ENCODE measurements at regions not wholly inside any gene's neighbourhood (a gene's known extent, or its start where the extent isn't known, plus 50 kb on each side); places are given as distances from the start of the nearest gene placed in this dataset.

GRCh38 chr6:81214414-81215091 is 537.9 kb downstream of the TENT5A start:
- Histone ChIP-seq H3K9ac (ENCODE audit: low read length) (no peak overlapping the region), H3K79me2 (ENCODE audit: insufficient read depth, low read length) (no peaks in the 10 kb centered on the region), H3K9me2 (ENCODE audit: insufficient read depth) (no peaks in the 10 kb centered on the region), H2AFZ (ENCODE audit: low read depth, low read length, poor library complexity, severe bottlenecking) (no peak overlapping the region), H3K4me1 (ENCODE audit: control insufficient read depth in 1 of 2, insufficient read depth in 2 of 2, low read length in 2 of 2) (no peaks in the 10 kb centered on the region), H3K27me3 (ENCODE audit: insufficient read depth, low read length) (no peaks in the 10 kb centered on the region), H3K27ac (ENCODE audit: low read depth, low read length) (no peak overlapping the region), H3K4me3 (replicated peaks in 1 of 2; ENCODE audit: low read depth in 1 of 2, low read length in 2 of 2) (no peak overlapping the region), H4K20me1 (ENCODE audit: insufficient read depth) (no peaks in the 10 kb centered on the region), H3K4me2 (ENCODE audit: low read length) (no peak overlapping the region), H3K36me3 (ENCODE audit: control insufficient read depth in 1 of 2, insufficient read depth in 2 of 2, low read length in 2 of 2) (no peaks in the 10 kb centered on the region), H3K9me3 (ENCODE audit: control insufficient read depth in 1 of 2, insufficient read depth in 1 of 2, low read depth in 1 of 2, low read length in 2 of 2) (no peaks in the 10 kb centered on the region)
- TF ChIP-seq ATF3 (IDR thresholded peaks at IDR 0.05) = no peak
- no peak for TF ChIP-seq RAD21 (IDR thresholded peaks at IDR 0.05; ENCODE audit: low read depth)
- no peak for TF ChIP-seq SRF (IDR thresholded peaks at IDR 0.05; ENCODE audit: low read depth)
- no peak for TF ChIP-seq TCF7L2 (IDR thresholded peaks at IDR 0.05; ENCODE audit: borderline replicate concordance, extremely low read depth, insufficient read depth, insufficient read length)
- TF ChIP-seq EZH2 (IDR thresholded peaks at IDR 0.05) = no peak
- TF ChIP-seq SIN3A (IDR thresholded peaks at IDR 0.05; ENCODE audit: low read depth) = no peak
- TF ChIP-seq ZNF274 (IDR thresholded peaks at IDR 0.05; ENCODE audit: low read depth, low read length) = no peak
- TF ChIP-seq SP1 (IDR thresholded peaks at IDR 0.05; ENCODE audit: low read depth) = no peak
- TF ChIP-seq MAX (IDR thresholded peaks at IDR 0.05) = no peak
- TF ChIP-seq JUND (IDR thresholded peaks at IDR 0.05) = no peak
- no peak for TF ChIP-seq CBX3 (IDR thresholded peaks at IDR 0.05; ENCODE audit: low read depth)
- no peak for TF ChIP-seq CTCF (IDR thresholded peaks at IDR 0.05 in 2 of 3, conservative IDR thresholded peaks at IDR 0.05 in 1 of 3; ENCODE audit: borderline replicate concordance in 1 of 3, insufficient read depth in 1 of 3, low read depth in 2 of 3, low read length in 2 of 3)
- TF ChIP-seq ELF1 (IDR thresholded peaks at IDR 0.05; ENCODE audit: borderline replicate concordance, low read depth) = no peak
- no peak for TF ChIP-seq FOSL1 (IDR thresholded peaks at IDR 0.05; ENCODE audit: low read depth)
- TF ChIP-seq EGR1 (IDR thresholded peaks at IDR 0.05; ENCODE audit: low read depth) = no peak
- TF ChIP-seq POLR2AphosphoS5 (IDR thresholded peaks at IDR 0.05; ENCODE audit: low read depth, low read length) = no peak
- TF ChIP-seq CEBPB (IDR thresholded peaks at IDR 0.05; ENCODE audit: low read depth) = no peak
- TF ChIP-seq REST (IDR thresholded peaks at IDR 0.05; ENCODE audit: low read depth) = no peak
- no peak for TF ChIP-seq EZH2phosphoT487 (IDR thresholded peaks at IDR 0.05; ENCODE audit: borderline replicate concordance)
- no peak for TF ChIP-seq POLR2A (IDR thresholded peaks at IDR 0.05; ENCODE audit: borderline replicate concordance, extremely low read depth, insufficient read depth, insufficient read length)
- CTCF ChIA-PET = no interaction called here
- no TSS peak for BruUV-seq (replicated peaks)
- POLR2A ChIA-PET = no interaction called here
- ATAC-seq = no peak
- no peak for DNase-seq (ENCODE audit: low read depth, low spot score)
- intact Hi-C loops (cut with micrococcal nuclease) = no loop called here
- RAD21 ChIA-PET (ENCODE audit: low non-redundant PET in 1 of 2, low total read pairs in 2 of 2, uncharacterized antibody in 2 of 2, unreplicated experiment in 2 of 2) = no interaction called here
